OCI-LY3 (cell line): ENCODE measurements at regions not wholly inside any gene's neighbourhood (a gene's known extent, or its start where the extent isn't known, plus 50 kb on each side); places are given as distances from the start of the nearest gene placed in this dataset.

ENCODE experiments used
- H2AFZ ChIP-seq: fragments of 200-600, 300-600 bp; shearing (Covaris generic); 2 replicates; pipeline ENCODE4 v1.6.0; 2014; ENCODE audit warnings: antibody characterized with exemption, low read depth, low read length
- H3K27ac ChIP-seq: fragments of 200-600, 300-600 bp; sonication (generic); 2 replicates; pipeline ENCODE4 v1.5.1; 2014; ENCODE audit warnings: mild to moderate bottlenecking, low read length, moderate library complexity, mixed read lengths
- H3K27me3 ChIP-seq: fragments of 200-600, 300-600 bp; sonication (generic); 2 replicates; pipeline ENCODE4 v1.6.1; 2014; ENCODE audit warnings: low read depth, low read length, mixed read lengths
- H3K36me3 ChIP-seq: fragments of 200-600, 300-600 bp; sonication (generic); replicated peaks from 2 replicates; pipeline ENCODE3; 2014; ENCODE audit warnings: low read depth, low read length, mixed read lengths
- H3K4me1 ChIP-seq: fragments of 300-600, 200-600 bp; sonication (generic); 2 replicates; pipeline ENCODE4 v1.6.1; 2014; ENCODE audit warnings: low read length, mixed read lengths
- H3K4me2 ChIP-seq: fragments of 200-600, 300-600 bp; sonication (generic); 2 replicates; pipeline ENCODE4 v1.6.1; 2014; ENCODE audit warnings: low read length, mixed read lengths
- H3K4me3 ChIP-seq: fragments of 300-600, 200-600 bp; sonication (generic); 2 replicates; pipeline ENCODE4 v1.5.1; 2014; ENCODE audit warnings: antibody characterized with exemption, mild to moderate bottlenecking, low read length, moderate library complexity
- H3K79me2 ChIP-seq: fragments of 300-600, 200-600 bp; shearing (Covaris generic); 2 replicates; pipeline ENCODE4 v1.6.1; 2014; ENCODE audit warnings: mild to moderate bottlenecking, low read length, mixed read lengths
- H3K9ac ChIP-seq: fragments of 300-600, 200-600 bp; shearing (Covaris generic); 2 replicates; pipeline ENCODE4 v1.6.0; 2014; ENCODE audit warnings: mild to moderate bottlenecking, low read length, moderate library complexity
- H3K9me3 ChIP-seq: fragments of 200-600, 300-600 bp; shearing (Covaris generic); 2 replicates; pipeline ENCODE4 v1.6.1; 2014; ENCODE audit warnings: low read length, mixed read lengths; ENCODE audit not compliant: insufficient read depth
- H4K20me1 ChIP-seq: fragments of 200-600, 300-600 bp; sonication (generic); 2 replicates; pipeline ENCODE4 v1.6.1; 2016; ENCODE audit warnings: low read length, mixed read lengths; ENCODE audit not compliant: insufficient read depth
- EZH2phosphoT487 ChIP-seq: fragments of 200-600 bp; shearing (Covaris generic); IDR thresholded peaks from 2 replicates; pipeline ENCODE4 v1.6.1; 2018; ENCODE audit warnings: antibody characterized with exemption, mixed run types, low read depth
- TF ChIP-seq, protein P1 (sequence below): fragments of 200-600, 300-600 bp; sonication (generic); IDR thresholded peaks from 2 replicates; pipeline ENCODE4 v1.5.1; 2014; ENCODE audit warnings: antibody characterized with exemption, low read length, low read depth

DNA sequence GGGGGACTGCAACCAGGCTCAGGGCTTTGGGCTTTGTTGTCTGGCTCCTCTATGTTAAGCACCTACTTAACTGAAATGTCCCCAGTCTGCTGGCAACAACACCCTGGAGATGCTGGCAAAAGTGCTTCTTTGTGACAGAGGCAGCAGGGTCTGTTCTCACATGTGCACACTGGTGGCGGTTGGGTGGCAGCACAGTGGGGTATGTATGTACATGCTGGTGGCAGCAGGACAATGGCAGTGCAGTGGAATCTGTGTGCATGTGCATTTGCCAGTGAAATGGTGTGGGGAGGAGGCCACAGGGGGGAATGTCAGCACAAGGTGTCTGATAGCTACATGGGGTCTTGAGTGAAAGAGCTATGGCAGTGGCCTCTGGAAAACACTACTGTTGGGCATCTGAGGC, 830.3 kb downstream of the DIPK2A start:
- TF ChIP-seq, protein P1, sequence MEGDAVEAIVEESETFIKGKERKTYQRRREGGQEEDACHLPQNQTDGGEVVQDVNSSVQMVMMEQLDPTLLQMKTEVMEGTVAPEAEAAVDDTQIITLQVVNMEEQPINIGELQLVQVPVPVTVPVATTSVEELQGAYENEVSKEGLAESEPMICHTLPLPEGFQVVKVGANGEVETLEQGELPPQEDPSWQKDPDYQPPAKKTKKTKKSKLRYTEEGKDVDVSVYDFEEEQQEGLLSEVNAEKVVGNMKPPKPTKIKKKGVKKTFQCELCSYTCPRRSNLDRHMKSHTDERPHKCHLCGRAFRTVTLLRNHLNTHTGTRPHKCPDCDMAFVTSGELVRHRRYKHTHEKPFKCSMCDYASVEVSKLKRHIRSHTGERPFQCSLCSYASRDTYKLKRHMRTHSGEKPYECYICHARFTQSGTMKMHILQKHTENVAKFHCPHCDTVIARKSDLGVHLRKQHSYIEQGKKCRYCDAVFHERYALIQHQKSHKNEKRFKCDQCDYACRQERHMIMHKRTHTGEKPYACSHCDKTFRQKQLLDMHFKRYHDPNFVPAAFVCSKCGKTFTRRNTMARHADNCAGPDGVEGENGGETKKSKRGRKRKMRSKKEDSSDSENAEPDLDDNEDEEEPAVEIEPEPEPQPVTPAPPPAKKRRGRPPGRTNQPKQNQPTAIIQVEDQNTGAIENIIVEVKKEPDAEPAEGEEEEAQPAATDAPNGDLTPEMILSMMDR: no peak
- TF ChIP-seq EZH2phosphoT487: no peak
- no peak overlapping the region for H3K4me2 ChIP-seq

DNA sequence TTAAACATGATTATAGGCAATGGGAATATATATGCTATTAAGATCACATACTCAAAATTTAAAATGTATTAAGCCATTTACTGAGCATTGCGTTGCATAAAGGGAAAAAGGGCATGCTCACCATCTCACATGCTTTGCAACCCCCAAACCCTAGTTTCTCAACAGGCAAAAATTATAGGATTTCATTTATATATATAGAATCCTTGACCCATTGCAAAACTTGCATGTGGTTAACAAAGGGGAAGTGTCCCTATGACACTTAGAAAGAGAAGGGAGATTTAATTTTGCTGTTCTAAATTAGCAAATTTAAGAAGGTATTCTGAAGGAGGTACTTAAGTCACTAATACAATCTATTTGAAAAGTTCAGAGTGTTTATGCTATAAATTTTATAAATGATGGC, 837.8 kb downstream of the DIPK2A start:
- Histone ChIP-seq H3K4me3 (peak overlapping the region; percentile 37), H3K27me3 (peaks cover 12% of the 10 kb centered on the region; the same call in 1 of the 2 replicates), H3K4me1 (peaks cover 40% of the 10 kb centered on the region), H3K9ac (no peak overlapping the region), H2AFZ (no peak overlapping the region), H3K27ac (no peak overlapping the region), H3K9me3 (no peaks in the 10 kb centered on the region), H4K20me1 (0 out of 2 replicates have a peak, but pooled peaks cover 3% of the 10 kb centered on the region), H3K79me2 (no peaks in the 10 kb centered on the region), H3K4me2 (peak overlapping the region; percentile 63), H3K36me3 (no peaks in the 10 kb centered on the region)
- no peak for TF ChIP-seq EZH2phosphoT487
- TF ChIP-seq, protein P1: no peak

More for the DNA sequence above, 830.3 kb downstream of the DIPK2A start:
- H3K79me2 ChIP-seq: no peaks in the 10 kb centered on the region
- no peak overlapping the region for H3K4me3 ChIP-seq
- no peaks in the 10 kb centered on the region for H3K36me3 ChIP-seq
- H3K9me3 ChIP-seq: no peaks in the 10 kb centered on the region
- H3K27me3 ChIP-seq: no peaks in the 10 kb centered on the region
- no peak overlapping the region for H2AFZ ChIP-seq
- H3K4me1 ChIP-seq: peaks cover 7% of the 10 kb centered on the region; the same call in 1 of the 2 replicates
- H4K20me1 ChIP-seq: no peaks in the 10 kb centered on the region
- no peak overlapping the region for H3K9ac ChIP-seq
- H3K27ac ChIP-seq: no peak overlapping the region

DNA sequence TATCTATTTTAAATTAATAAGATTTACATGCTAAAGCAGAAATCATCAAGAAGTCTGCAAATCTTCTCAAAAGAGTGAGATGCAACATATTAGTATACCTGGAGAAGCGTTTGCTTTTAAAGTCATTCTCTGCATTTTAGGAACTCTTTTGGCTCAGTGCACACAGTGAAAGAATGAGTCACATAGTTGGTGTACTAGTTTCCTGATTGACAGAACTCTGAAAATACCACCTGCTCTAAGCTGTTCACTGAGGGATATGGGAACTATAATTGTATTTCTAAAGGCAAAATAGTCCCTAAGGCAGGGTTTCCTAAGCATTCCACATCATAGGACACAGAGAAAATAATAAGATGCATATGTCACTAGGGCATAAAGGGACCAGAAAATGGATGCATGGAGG, 838.5 kb downstream of the DIPK2A start:
- Histone ChIP-seq H3K36me3 (no peaks in the 10 kb centered on the region), H3K4me2 (peak overlapping the region; percentile 63), H3K27ac (no peak overlapping the region), H3K27me3 (peaks cover 12% of the 10 kb centered on the region; the same call in 1 of the 2 replicates), H3K4me3 (no peak overlapping the region), H4K20me1 (0 out of 2 replicates have a peak, but pooled peaks cover 3% of the 10 kb centered on the region), H3K4me1 (peaks cover 40% of the 10 kb centered on the region), H3K79me2 (no peaks in the 10 kb centered on the region), H3K9ac (no peak overlapping the region), H3K9me3 (no peaks in the 10 kb centered on the region), H2AFZ (no peak overlapping the region)
- TF ChIP-seq, protein P1: no peak
- no peak for TF ChIP-seq EZH2phosphoT487

DNA sequence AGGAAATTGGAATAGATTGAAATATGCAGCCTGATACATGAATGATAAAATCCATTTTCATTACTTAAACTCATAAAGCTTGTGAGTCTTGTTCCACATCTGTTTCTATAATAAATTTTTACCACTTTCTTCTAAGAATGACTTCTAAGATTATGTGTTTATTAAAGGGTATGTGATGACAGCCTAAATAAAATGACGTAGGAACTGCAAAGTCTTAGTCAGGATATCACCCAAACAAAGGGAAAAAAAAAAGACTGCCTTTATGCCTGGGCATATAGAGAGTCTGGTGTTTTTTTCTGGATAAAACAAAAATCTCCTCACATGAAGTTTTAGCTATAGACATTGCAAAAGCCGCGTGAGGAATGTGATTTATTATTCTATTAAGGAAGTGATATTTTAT, 844.0 kb downstream of the DIPK2A start:
- Histone ChIP-seq H3K27ac (no peak overlapping the region), H3K4me2 (no peak overlapping the region), H3K4me3 (no peak overlapping the region), H3K79me2 (no peaks in the 10 kb centered on the region), H3K27me3 (0 out of 2 replicates have a peak, but pooled peaks cover 3% of the 10 kb centered on the region), H3K9me3 (no peaks in the 10 kb centered on the region), H3K9ac (no peak overlapping the region), H2AFZ (no peak overlapping the region), H3K4me1 (peaks cover 5% of the 10 kb centered on the region; the same call in 1 of the 2 replicates), H3K36me3 (no peaks in the 10 kb centered on the region), H4K20me1 (no peaks in the 10 kb centered on the region)
- TF ChIP-seq EZH2phosphoT487: no peak
- TF ChIP-seq, protein P1: no peak
